Stimulated activated CD4-positive, alpha-beta T cell treated with anti-CD3 and anti-CD28 coated beads, Interleukin-12 subunit alpha, Interleukin-12 subunit beta, amount 100 ng/mL, for 48 hours (primary cell): ENCODE measurements at regions not wholly inside any gene's neighbourhood (a gene's known extent, or its start where the extent isn't known, plus 50 kb on each side); places are given as distances from the start of the nearest gene placed in this dataset.
A peak's percentile ranks its signal among the peaks of the same experiment; 100 is the strongest.

Source experiments
- DNase-seq, 3 donors: peaks; one replicate each; pipeline ENCODE4 v3.0.0-alpha.2; 2020; ENCODE audit warnings: low read depth in 2 of 3, low spot score in 1 of 3

DNA sequence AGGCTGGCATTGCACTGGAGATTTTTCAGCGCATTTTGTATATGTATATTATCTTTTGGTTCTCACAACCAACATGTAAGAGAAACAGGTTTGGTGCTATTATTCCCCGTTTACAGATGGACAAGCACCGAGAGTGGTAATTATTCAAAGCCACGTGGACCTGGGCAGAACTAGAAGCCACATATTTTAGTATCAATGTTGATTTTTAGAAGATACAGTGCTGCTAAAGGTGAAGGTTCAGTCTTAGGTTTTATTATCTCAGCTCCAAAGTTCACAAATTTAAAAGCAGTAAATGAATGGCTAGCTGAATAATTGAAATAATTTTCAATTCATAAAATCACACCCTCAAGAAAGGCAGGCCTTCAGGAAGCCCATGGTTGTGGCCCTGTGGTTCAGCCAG, 400.6 kb upstream of the ID2 start:
- no peak for DNase-seq

DNA sequence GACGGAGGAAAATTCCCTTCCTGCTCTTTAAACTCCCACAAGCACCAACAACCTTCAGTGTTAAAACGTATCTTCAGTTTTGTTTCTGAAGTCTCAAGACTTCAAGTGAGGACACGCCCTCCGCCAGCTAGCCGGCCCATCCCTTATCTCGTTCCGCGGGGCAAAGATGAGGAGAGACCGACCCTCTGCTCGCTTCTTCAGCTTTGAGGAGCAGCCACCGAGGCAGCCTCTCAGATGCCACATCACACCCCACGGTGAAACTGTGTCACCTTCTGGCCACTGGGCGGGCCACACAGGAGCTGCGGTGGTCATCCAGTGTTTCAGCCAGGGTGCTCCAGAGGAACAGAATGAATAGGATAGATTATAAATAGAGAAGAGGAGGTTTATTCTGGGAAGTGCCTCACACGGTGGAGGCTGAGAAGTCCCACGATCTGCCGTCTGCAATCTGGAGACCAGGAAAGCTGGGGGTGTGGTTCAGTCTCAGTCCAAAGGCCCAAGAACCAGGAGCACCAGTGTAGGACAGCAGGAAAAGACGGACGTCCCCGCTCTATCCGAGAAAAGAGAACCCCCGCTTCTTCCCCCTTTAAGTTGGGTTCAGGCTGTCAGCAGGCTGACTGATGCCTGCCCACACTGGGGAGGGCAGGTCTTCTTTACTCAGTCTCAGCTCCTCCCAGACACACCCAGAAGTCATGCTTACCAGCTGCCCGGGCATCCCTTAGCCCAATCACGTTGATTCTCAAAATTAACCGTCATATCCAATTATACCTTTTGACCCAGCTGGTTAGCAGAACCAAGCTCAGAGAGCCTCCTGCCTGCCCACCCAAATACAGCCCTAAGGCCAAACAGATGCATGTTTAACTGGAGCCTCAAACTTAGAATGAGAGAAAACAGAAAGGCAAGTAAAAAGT, 399.7 kb upstream of the ID2 start:
- no peak for DNase-seq

DNA sequence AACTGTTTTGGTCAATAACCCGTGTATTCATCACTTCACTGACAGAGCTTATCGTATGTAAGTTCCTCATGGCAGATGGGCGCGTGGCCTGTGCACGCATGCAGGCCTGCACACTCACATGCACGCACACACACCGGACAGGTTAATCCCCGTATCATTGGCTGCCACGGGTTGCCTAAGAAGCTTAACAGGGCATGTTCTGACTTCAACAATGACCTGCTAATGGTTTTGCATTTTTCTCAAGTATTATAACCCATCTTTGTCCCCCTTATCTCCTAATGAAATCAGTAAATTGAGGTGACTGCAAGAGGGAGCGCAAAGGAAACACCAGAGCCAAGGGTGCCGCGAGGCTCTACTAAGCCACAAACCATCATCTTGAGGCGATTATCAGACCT, 399.0 kb upstream of the ID2 start:
- DNase-seq: no peak

DNA sequence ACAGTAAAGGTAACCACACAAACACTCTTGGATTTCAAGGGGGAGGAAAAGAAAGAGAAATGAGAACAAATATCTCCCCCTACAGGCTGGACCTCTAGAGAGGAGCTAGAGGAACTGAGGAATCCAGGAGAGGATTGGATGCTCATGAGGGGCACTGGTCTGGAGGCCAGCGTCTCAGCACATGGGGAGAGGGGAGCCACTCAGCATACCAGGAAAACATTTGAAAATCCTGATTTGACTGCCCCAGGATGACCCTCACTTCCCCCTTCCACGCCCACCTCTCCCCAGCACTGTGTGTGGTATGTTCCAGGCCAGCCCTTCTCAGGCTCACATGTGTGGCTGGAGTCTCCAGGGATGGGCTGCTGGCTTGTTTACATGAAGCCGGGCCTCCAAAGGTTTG, 396.8 kb upstream of the ID2 start:
- no peak for DNase-seq

DNA sequence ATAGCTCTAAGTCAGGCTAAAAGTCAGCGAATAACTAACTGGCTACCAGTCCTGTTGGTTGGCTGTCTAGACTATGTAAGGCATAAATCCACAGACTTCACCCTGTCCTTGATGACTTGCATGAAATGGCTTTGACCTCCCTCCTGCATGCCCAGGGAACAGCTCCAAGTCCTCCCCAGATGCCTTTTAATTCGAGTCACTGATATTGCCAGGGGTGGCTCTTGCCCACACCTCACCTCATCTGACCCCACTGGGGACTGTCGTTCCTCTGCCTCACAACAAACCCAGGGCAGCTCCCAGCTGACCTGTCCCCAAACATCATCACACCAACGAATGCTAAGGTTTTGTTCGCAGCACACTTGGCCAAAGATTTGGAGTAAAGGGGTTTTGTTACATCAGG, 396.0 kb upstream of the ID2 start:
- no peak for DNase-seq

DNA sequence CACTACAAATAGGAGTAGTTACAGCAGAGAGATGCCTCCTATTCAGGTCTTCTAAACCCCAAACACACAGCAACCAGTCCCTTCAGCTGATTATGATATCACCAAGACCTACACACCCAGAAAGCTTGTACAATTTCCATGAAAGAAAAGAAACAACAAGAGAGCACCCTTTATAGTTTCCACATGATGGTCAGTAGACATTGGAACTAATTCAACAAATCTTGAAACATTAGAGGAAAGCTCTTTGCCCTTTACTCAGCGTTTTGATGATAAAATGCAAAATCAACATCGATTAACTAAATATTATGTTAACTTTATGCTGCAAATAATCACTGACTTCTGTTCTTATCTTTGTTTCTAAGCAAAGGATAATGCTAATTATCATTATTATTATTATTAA, 393.6 kb upstream of the ID2 start:
- DNase-seq: no peak

DNA sequence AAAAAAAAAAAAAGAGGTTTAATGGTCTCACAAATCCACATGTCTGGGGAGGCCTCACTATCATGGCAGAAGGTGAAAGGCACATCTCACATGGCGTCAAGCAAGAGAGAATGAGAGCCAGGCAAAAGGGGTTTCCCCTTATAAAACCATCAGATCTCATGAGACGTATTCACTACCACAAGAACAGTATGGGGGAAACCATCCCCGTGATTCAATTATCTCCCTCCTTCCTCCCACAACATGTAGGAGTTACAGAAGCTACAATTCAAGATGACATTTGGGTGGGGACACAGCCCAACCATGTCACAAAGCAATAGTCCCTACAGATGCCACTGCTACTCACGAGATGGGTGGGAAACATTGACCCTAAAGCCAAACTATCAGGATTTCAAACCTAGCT, 392.7 kb upstream of the ID2 start:
- DNase-seq: no peak

DNA sequence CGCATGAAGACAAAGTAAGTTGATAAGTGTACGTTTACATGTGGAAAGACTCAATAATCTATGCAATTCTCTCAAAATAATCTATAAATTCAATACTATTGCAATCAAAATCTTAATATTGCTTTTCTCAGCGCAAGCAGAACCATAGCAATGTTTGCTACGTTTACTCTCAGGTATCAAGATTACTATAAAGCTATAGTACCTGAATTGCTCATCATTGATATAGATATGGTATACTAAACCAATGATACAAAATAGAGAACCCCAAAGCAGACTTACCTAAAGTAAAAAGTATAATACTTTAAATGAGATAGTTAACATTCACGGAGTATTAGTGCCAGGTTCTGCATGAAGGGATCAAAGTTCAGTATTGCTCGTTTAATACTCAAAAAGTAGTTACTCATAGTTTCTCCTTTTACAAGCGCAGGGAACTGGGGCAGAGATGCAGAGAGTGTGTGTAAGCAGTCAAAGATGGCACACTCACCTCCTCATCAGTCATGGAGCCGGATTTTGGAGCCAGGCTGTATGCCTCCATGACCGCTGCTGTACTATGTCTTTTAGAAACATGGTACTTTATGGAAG, 391.0 kb upstream of the ID2 start:
- no peak for DNase-seq

DNA sequence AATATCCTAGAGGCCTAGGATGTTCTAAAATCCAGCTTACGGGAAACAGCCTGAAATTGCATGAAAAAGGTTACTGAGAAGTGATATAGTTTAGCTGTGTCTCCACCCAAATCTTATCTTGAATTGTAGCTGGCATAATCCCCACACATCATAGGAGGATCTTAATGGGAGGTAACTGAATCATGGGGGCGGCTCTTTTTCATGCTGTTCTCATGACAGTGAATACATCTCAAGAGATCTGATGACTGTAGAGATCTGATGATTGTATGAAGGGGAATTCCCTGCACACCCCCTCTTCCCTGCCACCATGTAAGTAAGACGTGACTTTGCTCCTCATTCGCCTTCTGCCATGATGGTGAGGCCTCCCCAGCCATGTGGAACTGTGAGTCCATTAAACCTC, 385.6 kb upstream of the ID2 start:
- DNase-seq: no peak

DNA sequence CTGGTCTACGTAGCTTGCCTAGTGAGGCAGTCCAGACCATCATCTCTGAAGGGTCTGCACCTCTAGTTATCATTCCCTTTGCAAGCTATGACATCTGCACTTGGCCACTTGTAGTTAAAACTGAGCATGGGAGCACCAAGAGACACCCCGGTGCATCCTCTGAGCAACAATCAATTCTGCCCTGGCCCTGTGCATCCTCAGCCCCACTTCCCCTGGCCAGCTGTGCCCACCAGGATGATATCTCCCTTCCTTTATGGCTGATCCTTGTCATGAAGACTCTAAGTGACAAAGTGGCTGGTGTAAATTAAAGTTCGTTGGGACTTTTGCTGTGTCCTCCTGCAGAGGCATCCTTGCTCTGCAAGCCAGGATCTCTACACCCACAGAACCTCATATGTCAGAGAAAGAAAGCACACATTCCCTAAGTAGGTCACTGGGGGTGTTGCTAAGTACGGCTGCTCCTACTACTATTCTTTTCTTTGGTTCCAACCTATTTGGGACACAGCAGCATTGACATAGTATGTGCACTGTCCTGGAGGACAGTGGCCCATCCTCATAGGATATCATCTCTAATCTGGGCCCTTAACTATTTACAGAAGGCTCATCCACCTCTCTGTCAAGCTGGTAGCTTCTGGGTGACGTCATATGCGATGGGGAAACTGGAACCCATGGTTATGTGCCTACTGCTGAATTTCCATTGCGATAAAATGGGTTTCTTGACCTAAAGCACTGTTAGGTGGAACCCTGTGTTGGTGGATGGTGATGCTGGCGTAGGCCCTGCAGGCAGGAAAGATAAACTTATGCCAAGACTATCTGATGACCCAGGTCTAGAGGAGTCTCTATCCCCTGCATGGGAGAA, 384.3 kb upstream of the ID2 start:
- DNase-seq: no peak

DNA sequence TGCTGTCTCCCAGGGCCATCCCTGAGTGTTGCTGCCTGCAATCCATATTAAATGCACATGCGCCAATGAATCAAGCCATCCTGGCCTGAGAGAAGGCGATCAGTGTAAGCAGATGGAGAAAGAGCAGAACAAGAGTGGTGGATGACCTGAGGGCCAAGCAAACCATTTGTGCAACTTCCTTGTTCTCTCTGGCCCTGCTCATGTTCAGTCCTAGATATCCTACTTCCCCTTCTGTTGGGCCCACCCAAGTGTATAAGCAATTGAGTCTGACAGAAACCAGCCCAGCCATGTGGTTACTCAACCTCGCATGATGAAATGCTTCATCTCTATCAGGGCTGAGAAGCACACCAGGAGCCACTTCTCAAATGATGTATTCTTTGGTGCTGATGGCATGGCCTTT, 383.1 kb upstream of the ID2 start:
- DNase-seq: no peak

DNA sequence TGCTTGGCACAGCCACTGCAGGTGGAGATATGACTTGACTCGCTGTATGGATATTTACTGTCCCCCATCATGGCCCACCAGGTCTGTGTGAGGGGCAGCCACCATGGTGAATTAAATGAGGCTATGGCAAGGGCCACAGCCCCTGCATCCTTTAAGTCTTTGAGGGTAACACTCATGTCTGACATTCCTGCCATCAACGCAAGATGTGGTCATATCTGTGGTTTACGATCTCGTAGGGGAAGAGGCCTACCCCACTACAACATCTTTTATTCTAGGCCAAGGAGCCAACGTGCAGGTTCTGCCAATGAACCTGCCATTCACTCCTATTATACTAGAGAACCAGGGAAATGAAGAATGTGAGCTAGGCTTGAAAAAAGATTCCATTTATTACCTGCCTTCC, 381.6 kb upstream of the ID2 start:
- no peak for DNase-seq

DNA sequence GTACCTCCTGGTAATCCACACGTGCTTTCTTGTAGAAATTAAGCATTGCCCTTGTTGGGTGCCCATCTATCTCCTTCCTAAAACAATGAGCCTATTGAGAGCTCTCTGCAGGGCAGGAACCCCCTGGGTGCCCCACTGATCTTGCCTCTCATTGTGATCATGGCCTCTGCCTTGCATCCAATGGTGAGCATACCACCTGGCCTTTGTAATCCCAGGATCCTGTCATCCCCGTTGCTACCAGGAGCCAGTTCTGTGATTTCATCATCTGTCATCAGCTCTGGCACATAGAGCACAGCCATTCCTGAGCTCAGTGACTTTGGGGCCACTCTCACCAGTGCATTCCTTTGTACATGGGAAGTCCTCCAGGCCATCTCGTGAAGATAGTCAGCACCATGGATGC, 381.0 kb upstream of the ID2 start:
- no peak for DNase-seq

DNA sequence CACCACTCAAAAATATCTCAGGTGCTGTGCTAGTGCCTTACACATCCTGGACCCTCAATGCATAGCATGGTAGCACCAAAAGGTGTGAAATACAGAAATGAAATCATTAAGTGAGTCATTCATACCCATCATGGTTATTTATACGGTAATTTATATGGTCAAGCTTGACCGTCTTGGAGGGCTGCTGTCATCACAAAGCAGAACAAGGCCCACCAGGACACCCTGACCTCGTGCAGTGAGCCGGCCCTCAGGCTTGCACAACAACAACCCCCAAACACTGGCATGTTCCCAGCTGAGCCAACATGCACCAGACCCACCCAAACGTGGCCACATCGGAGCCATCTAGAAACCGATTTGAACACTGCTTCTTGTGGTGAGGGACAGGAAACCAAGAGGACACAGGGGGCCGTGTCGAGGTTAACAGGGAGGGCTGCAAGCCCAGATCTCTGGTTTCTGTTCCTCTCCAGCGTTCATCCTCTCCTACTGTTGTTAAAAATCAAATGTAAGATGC, 378.5 kb upstream of the ID2 start:
- DNase-seq: peak; percentile 50 to 67 (median 56)

DNA sequence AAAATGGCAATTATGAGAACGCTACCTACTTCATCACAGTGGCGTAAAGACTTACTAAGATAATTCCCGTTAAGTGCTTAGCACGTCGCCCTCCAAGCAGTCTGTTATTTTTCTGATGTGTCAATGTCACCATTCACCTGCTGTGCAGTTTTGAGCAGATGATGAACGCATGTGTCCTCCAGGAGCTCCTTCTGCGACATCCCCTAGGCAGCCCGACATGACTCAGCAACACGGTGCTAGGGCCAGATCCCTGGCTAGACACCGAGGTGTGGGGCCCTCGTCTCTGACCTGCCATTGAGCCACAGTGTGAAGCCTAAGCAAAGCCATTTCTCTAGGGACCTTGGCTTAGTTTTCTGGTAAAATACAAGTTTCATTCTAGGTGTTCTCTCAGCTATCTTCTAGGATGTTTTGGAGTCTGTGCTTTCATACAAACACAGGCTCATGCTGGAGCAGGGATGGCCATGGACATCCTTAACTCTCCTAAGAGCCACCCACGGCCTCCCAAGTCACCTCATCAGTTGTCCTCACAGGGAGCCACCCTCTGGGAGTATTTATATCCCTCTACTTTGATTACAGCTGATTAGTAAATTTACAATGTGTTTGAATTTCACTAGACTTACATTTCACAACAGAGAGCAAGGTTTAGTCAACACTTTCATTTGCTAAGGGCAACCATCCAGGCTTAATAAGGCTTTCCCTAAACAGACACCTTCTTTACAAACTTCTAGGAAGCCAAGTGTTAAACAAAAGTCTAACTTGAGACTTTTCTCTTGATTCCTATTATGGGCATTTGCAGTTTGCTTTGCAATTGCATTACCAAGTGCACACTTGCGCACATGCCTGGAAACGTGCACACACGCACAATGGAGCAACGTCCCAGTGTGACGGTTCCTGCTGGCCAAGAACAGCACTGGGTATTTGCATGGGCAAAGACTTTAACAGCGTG, 376.8 kb upstream of the ID2 start:
- no peak for DNase-seq

DNA sequence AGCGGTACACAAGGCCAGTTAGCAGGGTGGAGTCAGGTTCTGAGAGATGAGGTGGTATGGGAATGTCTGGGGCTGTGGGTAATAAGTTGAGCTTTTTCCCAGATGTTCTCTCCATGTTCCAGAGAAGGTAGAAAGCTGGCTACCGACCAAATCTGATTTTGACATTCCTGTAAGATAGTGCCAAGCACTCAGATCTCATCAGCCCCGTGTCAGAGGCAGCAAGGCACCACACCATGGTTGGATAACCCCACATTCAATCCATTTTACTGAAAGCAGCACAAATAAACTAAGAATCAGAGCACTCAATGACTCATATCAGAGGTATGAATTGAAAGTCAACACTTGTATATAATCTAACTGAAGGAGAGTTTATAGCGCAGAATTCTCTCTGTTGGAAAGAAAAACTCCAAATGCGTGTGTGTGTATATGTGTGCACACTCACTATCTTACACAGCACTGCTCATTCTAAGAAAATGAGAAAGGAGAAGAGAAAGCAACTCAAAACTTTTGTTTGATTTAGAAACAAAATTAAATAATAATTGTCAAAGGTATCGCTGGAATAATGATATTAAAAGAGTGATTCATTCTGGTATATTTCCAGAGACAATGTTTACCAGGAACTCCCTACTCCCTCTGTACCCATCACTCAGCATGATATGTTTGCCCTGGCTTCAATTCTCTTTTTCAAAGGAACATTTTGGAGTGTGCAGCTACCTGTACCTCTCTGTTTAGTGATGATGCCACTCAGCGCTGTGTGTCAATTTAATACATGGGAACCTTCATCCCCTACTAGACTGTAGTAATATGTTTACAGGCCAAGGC, 375.1 kb upstream of the ID2 start:
- DNase-seq: no peak

DNA sequence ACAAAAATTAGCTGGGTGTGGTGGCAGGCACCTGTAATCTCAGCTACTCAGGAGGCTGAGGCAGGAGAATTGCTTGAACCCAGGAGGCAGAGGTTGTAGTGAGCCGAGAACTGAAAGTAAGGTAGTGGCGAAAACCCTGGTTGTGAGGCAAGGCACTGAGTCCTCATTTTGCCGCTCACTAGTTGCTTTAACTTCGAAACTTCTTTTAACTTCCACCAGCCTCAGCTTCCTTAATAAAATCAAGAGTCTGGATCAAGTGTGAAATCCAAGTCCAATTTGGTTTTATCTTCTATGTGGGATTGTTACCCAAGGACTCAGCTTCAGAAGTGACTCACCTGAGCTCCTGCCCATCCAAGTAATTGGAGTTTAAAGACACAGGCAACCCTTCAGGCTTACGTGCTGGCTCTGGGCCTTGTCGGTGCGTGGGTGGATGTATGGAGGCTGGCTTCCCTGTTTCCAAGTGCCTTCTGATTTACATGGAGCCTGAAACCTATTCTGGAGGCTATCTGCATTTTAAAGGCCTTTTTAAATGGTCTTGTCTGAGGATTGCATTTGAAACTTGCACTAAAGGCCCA, 374.2 kb upstream of the ID2 start:
- DNase-seq: no peak

DNA sequence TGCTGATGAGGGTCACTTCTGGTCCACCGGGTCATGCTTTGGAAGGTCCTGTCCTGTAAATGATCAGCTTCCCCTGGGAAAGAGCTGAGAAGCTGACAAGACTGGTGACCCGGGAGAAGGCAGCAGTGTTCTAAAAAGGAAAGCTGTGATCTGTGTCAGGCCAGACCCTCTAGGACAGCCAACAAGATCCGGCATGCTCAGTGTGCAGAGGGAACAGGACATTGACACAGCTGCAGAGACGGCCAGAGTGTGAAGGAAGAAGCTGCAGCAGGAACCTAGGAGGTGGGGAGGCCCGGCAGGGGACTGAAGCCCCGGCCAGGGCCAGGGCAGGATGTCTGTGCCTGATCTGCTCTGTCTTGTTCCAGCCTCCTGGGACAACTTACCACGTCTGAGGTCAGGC, 372.7 kb upstream of the ID2 start:
- no peak for DNase-seq
